HG02623 (cell line): ENCODE measurements at regions not wholly inside any gene's neighbourhood (a gene's known extent, or its start where the extent isn't known, plus 50 kb on each side); places are given as distances from the start of the nearest gene placed in this dataset.
"Not testable (repeated sequence)": the region's sequence is repeated elsewhere in the genome, so short reads cannot be mapped to it uniquely, and the experiment has no call there.

ENCODE experiments used
- ATAC-seq: cut with Tn5 transposase; IDR thresholded peaks from one replicate; pipeline ENCODE4 v1.9.1; 2021; ENCODE audit warnings: moderate library complexity; ENCODE audit not compliant: unreplicated experiment

DNA sequence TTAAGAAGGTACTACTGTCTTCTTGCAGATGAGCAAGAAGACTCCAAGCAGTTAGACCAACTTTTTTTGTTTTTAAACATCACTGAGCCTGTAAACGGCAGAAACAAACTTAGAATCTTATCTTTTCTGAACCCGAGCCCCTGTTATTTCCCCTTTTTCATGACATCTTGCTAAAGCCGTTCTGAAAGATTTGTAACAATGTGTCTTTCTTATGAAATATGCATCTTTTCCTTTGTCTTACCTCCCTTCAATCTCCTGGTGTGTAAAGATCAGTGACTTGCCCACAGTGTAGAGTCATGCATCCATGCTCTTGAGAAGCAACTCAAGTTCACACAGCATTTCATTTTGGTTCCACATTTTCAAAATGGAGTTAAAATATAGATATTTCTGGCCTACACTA is 288.8 kb upstream of the CELF4 start:
- ATAC-seq, result no peak

DNA sequence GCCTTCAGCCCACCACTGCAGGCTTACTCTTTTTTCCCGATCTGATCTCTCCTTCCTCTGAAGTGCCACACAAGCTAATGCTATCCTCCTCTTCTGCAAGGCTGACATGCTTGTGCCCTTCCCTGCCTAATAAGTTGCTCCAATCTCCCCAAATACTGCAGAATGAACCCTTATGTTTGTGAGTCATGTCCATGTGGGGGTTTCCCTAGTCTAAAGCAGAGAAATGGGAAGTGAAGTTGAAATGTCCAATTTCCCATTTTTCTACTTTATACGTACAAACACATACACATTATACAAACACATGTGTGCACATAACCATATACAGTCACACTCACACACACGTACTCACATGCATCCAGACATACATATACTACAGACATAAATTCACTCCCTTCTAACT is 288.1 kb upstream of the CELF4 start:
- ATAC-seq, result no peak

DNA sequence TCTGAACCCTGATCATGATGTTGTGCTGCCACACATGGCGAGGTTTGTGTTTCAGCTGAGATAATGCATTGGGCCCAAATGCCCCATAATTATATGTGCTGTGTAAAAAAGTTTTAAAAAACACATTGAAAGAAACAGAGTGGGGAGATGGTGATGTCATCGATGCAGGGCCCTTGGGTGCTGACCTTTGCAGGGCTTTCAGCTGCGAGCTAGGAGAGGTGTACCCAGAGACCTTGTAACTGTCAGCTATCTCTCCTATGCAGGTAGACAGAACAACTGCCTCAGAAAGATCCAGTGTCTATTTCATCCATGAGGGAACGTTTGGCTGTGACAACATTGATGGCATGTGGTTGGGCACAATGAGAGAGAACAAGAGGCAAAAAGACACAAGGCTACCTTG is 286.9 kb upstream of the CELF4 start:
- no peak for ATAC-seq

DNA sequence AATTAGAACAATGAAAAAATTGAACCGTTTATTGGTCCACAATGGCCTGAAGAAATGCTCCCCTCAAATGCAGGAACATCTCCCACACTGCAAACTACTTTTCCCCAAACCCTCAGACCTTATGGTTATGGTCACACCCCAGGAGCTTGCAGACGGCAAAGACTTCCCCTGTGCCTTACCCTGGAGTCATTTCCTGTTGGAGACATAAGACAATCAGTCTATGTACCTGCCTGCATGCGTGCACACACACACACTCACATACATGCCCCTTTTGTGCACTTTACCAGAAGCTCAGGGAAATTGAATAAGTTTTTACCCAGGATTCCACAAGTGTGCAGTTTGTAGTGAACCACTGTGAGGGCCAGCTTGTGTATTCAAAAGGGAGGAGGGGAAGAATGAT is 281.9 kb upstream of the CELF4 start:
- no peak for ATAC-seq

DNA sequence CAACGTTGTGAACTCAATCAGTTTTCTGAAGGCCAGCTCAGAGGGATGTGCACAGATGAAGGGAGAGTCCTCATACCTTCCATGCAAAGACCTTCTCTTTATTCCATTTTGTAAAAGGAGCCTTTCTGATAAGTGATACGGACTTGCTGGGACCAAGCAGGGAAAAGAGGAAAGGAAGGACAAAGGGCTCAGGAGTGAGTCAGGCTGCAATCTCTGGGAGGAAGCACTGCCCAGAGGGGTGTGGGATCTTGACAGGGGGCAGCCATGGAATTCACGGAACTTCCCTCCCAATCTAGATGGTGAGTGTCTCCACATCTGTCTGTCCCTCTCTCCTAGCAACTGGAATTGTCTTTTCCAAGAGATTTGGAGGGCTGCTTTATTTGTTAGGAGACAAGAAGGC is 281.4 kb upstream of the CELF4 start:
- no peak for ATAC-seq

DNA sequence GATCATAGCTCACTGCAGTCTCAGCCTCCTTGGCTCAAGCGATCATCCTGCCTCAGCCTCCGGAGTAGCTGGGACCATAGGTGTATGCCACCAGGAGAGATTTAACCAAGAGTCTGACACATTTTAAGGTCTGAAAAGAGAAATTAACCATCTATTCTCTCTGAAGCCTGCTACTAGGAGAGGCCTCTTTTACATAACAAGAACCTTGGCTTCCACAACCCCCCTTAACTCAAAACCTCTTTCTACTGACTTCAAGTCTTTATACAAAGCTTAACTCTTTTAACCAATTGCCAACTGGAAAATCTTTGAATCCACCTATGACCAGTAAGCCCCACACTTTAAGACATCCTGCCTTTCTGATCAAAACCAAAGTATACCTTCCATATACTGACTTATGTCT is 279.9 kb upstream of the CELF4 start:
- no peak for ATAC-seq

DNA sequence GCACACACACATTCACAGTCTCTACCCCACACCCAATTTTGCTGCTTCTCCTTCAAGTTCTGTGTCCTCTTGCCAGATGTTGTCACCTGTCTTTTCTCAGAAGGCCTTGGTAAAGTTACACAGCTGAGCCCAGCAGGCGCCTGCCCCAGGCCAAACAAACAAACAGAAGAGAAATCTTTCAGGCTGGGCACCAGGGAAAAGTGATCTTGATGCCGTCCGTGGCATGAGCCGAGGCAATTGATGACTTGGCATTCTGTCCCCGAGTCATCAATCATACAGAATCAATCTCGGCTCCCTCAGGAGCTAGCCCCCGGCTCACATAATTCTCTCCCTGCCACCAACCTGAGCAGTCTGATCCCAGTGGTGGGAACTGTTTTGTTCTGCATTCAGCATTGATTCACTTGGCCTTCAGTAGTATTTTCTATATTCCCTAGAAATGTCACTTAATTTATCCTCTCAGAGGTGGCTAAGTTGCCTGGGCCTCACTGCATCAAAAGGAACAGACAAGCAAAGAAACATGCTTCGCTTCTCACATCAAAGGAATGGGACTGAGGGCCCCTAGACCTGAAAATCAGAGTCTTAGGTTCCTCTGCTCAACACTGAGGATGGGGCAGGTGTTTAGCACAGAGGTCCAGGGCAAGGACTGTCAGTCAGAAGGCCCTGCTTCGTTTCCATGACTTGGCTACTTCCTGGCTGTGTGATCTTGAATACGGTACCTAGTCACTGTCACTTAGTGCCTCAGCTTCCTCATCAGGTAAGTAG is 278.8 kb upstream of the CELF4 start:
- no peak for ATAC-seq

DNA sequence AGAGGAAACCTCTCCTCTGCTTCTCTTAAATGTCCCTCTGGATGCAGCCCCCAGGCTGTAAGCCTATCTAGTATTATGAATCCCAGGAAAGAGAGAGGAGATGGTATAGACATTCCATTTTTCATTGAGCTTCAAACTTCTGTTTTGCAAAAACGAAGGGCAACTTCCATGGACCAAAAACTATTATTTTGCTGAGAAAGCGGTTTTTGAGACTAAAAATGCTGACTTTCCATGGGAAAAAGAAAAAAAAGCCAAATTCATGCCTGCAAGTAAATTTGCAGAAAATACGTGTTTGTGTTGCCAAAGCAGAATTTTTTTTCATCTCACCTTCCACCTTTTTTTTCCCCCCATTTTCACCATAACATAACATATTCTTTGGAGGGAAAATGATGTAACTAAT is 272.5 kb upstream of the CELF4 start:
- ATAC-seq, result no peak

DNA sequence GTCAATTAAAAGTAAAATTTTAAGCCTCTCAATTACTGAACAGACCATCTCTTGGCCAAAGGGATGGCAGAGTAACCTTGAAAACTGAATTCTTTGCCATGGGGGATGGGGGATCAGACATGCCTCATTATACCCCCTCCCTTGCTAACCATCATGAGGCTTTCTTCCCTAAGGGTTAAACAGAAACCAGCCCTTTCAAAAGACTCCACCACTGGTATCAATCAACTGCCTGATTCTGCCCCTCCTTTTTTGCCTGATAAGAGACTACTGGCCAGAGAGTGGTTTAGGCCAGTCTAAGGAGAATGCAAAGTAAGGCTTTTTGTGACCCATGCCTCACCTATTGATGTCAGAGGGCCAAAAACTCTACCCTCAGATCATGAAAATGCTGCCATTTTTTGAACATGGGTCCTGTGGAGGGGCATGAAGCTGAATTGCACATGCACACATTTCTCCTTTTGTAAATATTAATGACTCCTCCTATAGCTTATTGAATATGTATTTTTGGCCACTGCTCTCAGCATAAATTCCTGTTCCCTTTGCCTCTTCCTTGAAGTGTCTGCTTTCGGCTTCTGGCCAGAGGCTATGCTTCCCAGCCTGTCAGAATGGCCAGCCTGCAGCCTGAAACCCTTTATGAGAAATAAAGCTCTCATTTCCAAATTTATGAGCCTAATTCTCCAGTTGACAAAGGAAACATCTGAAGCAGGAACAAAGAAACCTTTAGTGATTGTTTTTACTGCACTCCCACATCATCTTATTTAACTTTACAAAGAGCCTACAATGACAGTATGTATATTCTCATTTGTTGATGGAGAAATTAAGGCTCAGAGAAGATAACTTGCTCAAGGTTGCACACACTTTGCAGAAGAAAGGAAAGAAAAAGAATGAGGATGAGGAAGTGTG is 270.7 kb upstream of the CELF4 start:
- no peak for ATAC-seq

DNA sequence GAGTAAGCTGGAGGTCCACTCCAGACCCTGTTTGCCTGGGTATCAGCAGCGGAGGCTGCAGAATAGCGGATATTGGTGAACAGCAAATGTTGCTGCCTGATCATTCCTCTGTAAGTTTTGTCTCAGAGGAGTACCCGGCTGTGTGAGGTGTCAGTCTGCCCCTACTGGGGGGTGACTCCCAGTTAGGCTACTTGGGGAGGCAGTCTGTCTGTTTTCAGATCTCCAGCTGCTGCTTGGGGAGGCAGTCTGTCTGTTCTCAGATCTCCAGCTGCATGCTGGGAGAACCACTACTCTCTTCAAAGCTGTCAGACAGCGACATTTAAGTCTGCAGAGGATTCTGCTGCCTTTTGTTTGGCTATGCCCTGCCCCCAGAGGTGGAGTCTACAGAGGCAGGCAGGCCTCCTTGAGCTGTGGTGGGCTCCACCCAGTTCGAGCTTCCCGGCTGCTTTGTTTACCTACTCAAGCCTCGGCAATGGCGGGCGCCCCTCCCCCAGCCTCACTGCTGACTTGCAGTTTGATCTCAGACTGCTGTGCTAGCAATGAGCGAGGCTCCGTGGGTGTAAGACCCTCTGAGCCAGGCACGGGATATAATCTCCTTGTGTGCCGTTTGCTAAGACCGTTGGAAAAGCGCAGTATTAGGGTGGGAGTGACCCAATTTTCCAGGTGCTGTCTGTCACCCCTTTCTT is 266.6 kb upstream of the CELF4 start:
- ATAC-seq, result not testable (repeated sequence)

DNA sequence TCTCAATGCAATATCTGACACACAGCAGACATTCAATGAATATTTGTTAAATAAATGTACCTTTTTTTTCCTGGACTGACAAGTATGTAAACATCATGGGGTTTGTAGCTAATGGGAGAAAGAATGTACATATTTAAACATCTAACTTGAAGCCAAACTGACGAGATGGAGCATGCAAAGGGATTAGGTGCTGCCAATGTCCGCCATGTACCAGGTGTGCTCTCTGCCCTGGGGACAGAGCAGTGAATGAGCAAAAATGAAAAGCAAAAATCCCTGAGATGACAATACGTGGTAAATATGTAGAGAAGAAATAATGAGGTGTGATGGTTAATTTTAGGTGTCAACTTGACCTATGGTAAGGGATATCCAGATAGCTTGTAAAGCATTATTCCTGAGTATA is 247.4 kb upstream of the CELF4 start:
- no peak for ATAC-seq

DNA sequence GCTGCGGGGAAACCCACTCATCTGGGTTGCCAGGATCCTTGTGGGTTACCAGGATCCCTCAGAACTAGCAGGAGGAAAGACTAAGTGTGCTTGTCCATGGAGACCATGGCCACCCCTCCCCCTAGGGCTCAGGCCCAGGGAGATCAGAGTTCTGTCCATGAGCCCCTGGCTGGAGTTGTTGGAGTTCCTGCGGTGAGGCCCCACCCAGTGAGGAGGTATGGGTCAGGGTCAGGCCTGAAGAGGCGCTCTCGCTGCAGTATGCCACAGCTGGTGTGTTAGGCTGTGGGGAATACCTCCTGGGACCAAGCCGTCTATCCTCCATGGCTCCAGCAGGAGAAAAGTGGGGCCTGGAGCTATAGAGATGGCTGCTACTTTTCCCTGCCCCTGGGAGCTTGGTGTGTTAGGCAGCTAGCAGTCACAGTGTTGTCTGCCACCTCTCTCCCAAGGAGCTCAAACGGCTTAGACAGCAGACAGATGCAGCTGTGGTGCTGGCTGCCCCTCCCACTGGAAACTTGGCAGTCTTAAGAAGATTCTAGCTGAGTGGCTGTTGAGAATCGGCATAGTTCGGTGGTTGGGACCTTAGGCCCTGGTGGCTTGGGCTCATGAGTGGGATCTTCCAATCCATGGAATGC is 240.3 kb upstream of the CELF4 start:
- no peak for ATAC-seq

DNA sequence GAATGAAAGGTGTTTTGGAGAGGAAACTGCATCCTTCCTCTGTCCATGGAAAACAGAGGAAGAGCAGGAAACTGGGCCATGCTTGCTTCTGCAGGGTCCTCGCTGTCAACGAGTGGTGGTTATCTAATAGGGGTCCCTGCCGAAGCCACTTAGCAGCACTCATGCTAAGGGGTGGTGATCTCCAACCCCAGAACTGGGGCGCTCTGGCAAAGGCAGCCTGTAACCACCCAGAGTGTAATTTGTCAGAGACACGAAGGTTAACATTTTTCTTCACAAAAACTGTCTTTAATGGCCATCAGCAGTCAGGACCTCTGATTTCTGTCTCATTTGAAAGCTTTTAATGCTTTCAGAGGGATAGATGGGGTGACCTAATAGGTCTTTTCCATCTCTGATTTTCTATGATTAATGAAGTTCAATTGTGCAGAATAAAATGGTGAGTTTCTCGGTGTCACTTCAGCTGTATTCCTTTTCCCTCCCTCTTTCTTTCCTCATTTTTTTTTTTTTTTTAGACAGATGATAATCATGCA is 231.3 kb upstream of the CELF4 start:
- no peak for ATAC-seq

DNA sequence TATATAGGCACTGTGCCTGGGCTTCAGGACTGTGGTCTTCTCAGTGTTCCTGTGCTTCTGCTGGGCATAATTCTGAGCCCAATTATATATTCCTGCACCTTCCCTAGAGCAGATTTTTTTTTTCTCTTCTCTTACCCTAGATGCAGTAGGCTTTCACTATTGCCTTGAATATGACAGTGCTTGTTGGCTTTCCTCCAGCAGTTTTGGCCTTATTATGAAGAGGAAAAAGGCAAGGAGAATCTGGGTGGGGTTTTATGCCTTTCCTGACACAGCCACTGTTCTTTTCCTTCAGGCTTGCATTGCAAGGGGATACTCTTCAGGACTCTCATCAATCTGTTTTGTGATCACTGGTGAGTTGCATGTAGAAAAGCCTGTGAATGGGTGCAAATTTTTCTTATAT is 221.9 kb upstream of the CELF4 start:
- ATAC-seq, result no peak

DNA sequence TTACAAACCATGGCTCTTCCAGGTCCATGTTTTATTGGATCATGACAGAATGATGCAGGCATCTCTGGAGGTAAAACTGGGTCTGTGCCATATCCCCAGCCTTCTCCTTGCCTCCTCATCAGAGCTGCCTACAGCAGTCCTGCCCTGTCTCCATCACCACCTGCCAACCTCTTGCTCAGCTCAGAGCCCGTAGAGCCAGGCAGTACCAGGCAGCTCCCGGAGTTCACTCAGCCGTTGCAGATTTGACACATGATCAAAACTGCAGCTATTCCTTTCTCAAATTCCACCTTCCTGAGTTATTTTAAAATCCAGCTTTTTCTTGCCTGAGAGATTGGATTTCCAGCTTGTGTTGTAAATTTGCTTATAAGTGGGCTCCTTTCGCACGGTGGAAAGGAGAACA is 218.2 kb upstream of the CELF4 start:
- ATAC-seq, result no peak

DNA sequence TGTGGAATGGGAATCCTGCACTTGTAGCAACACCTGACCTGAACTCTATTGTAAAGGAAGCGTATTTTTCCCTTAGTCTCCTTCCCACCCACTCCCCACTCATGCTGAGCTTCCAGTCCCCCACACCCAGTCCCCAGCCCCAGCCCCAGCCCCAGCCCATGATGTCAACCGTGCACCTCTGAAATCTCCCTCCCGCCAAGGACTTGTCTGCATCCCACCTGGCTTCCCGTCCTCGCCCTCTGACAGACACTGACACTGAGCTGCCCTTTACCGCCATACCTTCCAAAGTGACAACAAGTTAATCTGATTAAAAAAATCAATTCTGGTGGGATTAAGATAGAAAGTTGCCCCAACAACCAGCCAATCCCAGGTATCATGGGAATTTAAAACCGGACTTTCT is 213.6 kb upstream of the CELF4 start:
- no peak for ATAC-seq

DNA sequence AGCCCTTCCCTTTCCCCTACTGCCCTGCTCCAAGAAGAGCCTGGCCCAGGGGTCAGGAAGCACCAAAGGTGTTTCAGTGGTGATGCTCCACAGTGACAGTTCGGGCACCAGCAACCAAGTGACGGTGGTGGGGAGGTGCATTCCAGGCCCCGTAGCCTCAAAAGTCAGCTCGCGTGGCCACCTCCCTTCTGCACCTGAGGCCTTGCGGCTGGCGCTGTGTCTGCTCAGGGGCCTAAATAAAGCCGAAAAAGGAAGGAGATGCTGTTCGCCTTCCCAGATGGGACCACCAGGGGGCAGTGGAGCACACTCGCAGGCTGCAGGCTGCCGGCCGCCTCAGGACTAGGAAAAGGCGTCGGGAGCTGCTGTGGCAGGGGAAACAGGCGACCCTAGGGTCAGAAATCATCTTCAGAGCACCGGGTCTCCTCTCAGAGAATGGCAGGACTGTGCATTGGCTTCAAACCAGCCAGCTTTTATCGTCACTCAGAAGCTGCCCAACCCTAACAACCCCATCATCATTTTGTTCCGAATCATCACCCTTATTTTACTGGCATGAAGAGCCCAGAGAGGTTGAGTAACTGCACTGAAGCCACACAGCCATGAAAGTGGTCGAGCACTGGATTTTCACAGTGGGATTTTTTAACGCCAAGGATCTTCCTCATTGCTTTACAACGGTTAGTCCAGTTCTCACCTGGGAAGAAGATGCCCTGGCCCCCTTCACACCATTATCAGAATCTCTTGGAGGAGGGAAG is 213.0 kb upstream of the CELF4 start:
- ATAC-seq, result peak; percentile 79

DNA sequence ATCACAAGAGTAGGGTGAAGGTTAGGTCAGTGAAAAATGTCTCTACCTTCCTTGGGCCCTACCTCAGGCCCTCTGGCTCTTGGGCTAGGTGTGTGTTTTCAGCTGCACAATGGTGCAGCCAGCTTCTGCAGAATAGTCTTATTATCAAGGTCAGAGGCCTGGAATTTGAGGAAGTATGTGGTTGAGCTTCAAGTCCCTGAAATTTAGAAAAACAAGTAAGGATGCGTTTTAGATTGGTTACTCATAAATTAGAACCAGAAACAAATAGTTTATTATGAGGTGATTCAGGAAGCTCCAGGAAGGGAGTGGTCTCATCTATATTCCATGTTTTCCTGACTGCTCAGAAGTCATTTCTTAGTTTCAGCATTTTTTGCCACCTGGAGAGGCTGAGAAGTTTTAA is 204.2 kb upstream of the CELF4 start:
- no peak for ATAC-seq

DNA sequence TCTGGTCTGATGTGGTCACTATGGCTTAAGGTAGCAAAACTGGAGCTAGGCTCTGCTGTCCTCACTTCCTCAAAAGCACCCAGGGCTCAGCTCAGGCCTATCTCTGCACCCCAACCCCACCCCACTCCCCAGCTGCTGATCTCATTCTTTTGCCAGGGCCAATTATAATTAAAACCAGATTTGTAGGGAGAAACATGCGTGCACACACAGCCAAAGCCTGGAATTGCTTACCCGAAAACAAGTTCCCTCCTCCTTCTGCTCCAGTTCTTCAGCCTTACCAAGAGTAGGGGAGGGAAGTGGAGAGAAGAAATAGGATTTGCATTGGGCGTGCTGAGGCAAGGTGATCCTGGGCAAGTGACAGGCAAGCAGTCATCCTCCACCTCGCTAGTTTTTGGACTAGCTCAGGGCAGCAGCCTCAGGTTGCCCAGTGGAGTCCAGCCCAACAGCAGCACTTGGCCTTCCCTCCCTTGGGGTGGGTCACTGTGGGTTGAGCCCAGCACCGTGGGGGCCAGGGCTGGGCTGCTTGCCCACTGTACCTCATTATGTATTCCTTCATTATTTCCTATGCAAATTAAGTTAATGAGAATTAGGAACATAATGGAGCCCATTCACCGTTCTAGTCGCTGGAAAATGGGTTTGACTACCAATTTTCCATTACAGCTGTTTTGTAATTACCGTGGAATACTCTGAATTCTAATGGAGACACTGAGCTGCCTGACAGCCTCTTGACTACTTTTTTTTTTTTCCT is 199.1 kb upstream of the CELF4 start:
- no peak for ATAC-seq
